KMS-11 (cell line): ENCODE measurements at regions not wholly inside any gene's neighbourhood (a gene's known extent, or its start where the extent isn't known, plus 50 kb on each side); places are given as distances from the start of the nearest gene placed in this dataset.

ENCODE experiments used
- H2AFZ ChIP-seq: fragments of 200-600 bp; sonication (generic); 2 replicates; pipeline ENCODE4 v1.6.1; 2016; ENCODE audit warnings: antibody characterized with exemption, mixed run types, low read depth
- H3K27ac ChIP-seq: fragments of 200-600 bp; sonication (generic); 2 replicates; pipeline ENCODE4 v1.6.1; 2016; ENCODE audit warnings: mild to moderate bottlenecking, mixed run types
- H3K27me3 ChIP-seq: fragments of 200-600 bp; sonication (generic); 2 replicates; pipeline ENCODE4 v1.6.1; 2017; ENCODE audit warnings: mild to moderate bottlenecking, low read depth, mixed run types, moderate library complexity; ENCODE audit not compliant: insufficient read depth
- H3K36me3 ChIP-seq: fragments of 200-600 bp; sonication (generic); 2 replicates; pipeline ENCODE4 v1.6.1; 2017; ENCODE audit warnings: mild to moderate bottlenecking, mixed run types; ENCODE audit not compliant: insufficient read depth
- H3K4me1 ChIP-seq: fragments of 200-600 bp; sonication (generic); 2 replicates; pipeline ENCODE4 v1.6.1; 2016; ENCODE audit warnings: mild to moderate bottlenecking, low read depth, mixed run types; ENCODE audit not compliant: poor library complexity, severe bottlenecking
- H3K4me2 ChIP-seq: fragments of 200-600 bp; sonication (generic); 2 replicates; pipeline ENCODE4 v1.7.0; 2016; ENCODE audit warnings: mild to moderate bottlenecking, mixed run types
- H3K4me3 ChIP-seq: fragments of 200-600 bp; sonication (generic); IDR thresholded peaks from 2 replicates; pipeline ENCODE4 v1.6.1; 2017; ENCODE audit warnings: low read depth, low read length, mixed read lengths; ENCODE audit not compliant: insufficient read depth
- H3K79me2 ChIP-seq: fragments of 200-600 bp; sonication (generic); 2 replicates; pipeline ENCODE4 v1.6.1; 2016; ENCODE audit warnings: low read depth, mixed run types; ENCODE audit not compliant: insufficient read depth
- H3K9ac ChIP-seq: fragments of 200-600 bp; sonication (generic); 2 replicates; pipeline ENCODE4 v1.6.1; 2016; ENCODE audit warnings: mild to moderate bottlenecking, mixed run types
- H4K20me1 ChIP-seq: fragments of 200-600 bp; sonication (generic); 2 replicates; pipeline ENCODE4 v1.6.1; 2016; ENCODE audit warnings: mild to moderate bottlenecking, mixed run types; ENCODE audit not compliant: insufficient read depth
- CTCF ChIP-seq: fragments of 200-600 bp; sonication (generic); conservative IDR thresholded peaks from 2 replicates; pipeline ENCODE4 v1.6.1; 2017; ENCODE audit warnings: low read depth, mild to moderate bottlenecking, antibody characterized with exemption, low read length, moderate library complexity, mixed read lengths

DNA sequence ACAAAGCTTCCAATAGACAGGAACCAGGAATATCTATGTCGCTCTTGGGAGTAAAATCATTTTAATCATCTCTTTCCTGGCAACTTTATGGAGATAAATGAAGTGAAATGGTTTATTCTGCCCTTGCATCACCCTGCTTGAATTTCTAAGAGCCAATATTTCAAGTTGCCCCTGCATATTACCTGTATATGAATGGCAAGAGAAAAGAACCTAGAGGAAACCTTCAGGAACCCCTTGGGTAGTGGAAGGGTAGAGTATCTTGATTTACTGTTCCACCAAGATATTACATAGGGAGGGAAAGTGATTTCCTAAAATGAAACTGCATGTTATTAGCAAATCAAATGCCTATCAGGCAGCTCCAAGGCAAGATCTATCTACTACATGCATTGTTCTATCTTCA is 308.4 kb upstream of the NAV3 start:
- no peak for TF ChIP-seq CTCF

GRCh38 chr12:77521508-77522115 is 309.1 kb upstream of the NAV3 start:
- Histone ChIP-seq H3K4me3 (no peak overlapping the region), H4K20me1 (no peaks in the 10 kb centered on the region), H3K4me1 (no peaks in the 10 kb centered on the region), H3K36me3 (no peaks in the 10 kb centered on the region), H3K9ac (no peak overlapping the region), H3K4me2 (no peak overlapping the region), H2AFZ (no peak overlapping the region), H3K27me3 (no peaks in the 10 kb centered on the region), H3K27ac (no peak overlapping the region), H3K79me2 (no peaks in the 10 kb centered on the region)
- TF ChIP-seq CTCF, result no peak

More for the DNA sequence above, 308.4 kb upstream of the NAV3 start:
- no peaks in the 10 kb centered on the region for H3K36me3 ChIP-seq
- no peak overlapping the region for H3K4me2 ChIP-seq
- no peaks in the 10 kb centered on the region for H3K27me3 ChIP-seq
- no peak overlapping the region for H2AFZ ChIP-seq
- H3K79me2 ChIP-seq, result no peaks in the 10 kb centered on the region
- no peaks in the 10 kb centered on the region for H4K20me1 ChIP-seq
- H3K27ac ChIP-seq, result no peak overlapping the region
- no peak overlapping the region for H3K9ac ChIP-seq
- H3K4me1 ChIP-seq, result no peaks in the 10 kb centered on the region
- H3K4me3 ChIP-seq, result no peak overlapping the region

GRCh38 chr12:77514511-77514910 is 316.2 kb upstream of the NAV3 start:
- Histone ChIP-seq H3K4me2 (no peak overlapping the region), H3K36me3 (no peaks in the 10 kb centered on the region), H3K79me2 (no peaks in the 10 kb centered on the region), H3K4me3 (no peak overlapping the region), H2AFZ (no peak overlapping the region), H3K4me1 (no peaks in the 10 kb centered on the region), H3K9ac (no peak overlapping the region), H3K27ac (no peak overlapping the region), H4K20me1 (no peaks in the 10 kb centered on the region), H3K27me3 (no peaks in the 10 kb centered on the region)
- TF ChIP-seq CTCF, result no peak

GRCh38 chr12:77510985-77511384 is 319.7 kb upstream of the NAV3 start:
- Histone ChIP-seq H3K4me3 (no peak overlapping the region), H3K36me3 (no peaks in the 10 kb centered on the region), H2AFZ (no peak overlapping the region), H3K4me1 (no peaks in the 10 kb centered on the region), H3K9ac (no peak overlapping the region), H3K79me2 (no peaks in the 10 kb centered on the region), H3K4me2 (no peak overlapping the region), H4K20me1 (no peaks in the 10 kb centered on the region), H3K27me3 (no peaks in the 10 kb centered on the region), H3K27ac (no peak overlapping the region)
- no peak for TF ChIP-seq CTCF
